ENCODE measurements at regions not wholly inside any gene's neighbourhood (a gene's known extent, or its start where the extent isn't known, plus 50 kb on each side); places are given as distances from the start of the nearest gene placed in this dataset.

DNA sequence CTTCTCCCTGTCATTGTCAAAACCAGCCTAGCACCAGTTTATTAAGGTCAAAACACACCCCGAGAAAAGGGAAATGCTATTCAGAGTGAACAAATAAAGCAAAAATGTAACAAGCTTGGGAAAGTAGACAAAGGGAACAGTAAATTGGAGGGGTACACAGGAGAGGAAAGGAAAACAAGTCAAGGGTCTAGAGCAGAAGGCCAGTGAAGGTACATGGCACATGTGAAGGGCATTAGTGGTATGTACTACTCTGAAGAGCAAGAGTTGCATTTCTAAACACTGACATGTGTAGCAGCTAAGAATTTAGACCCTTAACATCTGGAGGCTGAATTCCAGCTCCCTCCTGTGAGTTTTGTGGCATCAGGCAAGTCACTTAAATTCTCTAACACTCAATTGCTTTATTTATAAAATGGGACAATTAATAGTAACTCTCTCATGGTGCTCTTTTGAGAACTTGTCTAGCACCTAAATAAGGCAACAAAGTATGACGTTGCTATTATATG is 244.3 kb upstream of the ADAMTS9 start:
- no peaks in the 10 kb centered on the region for H3K27me3 ChIP-seq (replicated peaks)
- no peaks in the 10 kb centered on the region for H3K4me1 ChIP-seq (replicated peaks)
- no peak overlapping the region for H3K4me3 ChIP-seq
- no peak overlapping the region for H3K27ac ChIP-seq
- DNase-seq (ENCODE audit: low read depth in 1 of 2, low spot score in 2 of 2) = no peak
- no peaks in the 10 kb centered on the region for H3K36me3 ChIP-seq
- no peaks in the 10 kb centered on the region for H3K9me3 ChIP-seq (replicated peaks)

DNA sequence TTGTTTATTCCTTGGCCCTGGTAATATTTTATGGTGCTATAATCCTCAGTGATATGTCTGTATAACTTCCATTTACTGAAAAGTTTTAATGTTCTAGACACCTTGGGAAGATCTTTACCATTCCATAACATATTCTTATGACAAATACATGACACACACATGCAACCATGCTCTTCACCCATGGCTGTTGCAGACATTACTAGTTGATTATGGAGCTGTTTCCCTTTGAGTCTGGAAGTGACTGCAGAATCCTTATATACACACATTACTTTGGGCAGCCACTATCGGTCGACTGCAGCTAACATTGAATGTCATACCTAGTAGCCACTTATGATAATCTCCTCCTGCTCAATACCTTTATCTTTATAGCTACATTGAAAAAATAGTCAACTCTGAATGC is 243.1 kb upstream of the ADAMTS9 start:
- Histone ChIP-seq H3K9me3 (replicated peaks) (no peaks in the 10 kb centered on the region), H3K4me3 (no peak overlapping the region), H3K27me3 (replicated peaks) (no peaks in the 10 kb centered on the region), H3K36me3 (no peaks in the 10 kb centered on the region), H3K4me1 (replicated peaks) (no peaks in the 10 kb centered on the region), H3K27ac (no peak overlapping the region)
- DNase-seq (ENCODE audit: low read depth in 1 of 2, low spot score in 2 of 2) = no peak

DNA sequence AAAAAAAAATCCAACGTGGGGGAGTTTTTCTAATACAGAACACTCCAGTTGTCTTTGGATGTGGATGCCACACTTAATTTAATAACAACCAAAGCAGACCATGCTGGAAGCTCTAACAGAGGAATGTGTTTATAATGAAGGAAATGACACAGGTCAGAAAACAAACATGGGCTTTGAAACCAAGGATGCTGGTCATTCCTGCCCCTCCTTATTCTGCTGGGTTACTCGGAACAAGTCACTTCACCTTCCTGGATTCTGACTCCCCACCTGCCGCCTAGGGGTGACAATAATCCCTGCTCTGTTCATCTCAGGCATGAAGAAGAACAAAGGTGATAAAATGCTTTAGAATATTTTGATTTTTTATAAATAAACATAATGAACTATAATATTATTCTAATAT is 240.9 kb upstream of the ADAMTS9 start:
- no peak for DNase-seq (ENCODE audit: low read depth in 1 of 2, low spot score in 2 of 2)
- H3K27me3 ChIP-seq (replicated peaks) = no peaks in the 10 kb centered on the region

DNA sequence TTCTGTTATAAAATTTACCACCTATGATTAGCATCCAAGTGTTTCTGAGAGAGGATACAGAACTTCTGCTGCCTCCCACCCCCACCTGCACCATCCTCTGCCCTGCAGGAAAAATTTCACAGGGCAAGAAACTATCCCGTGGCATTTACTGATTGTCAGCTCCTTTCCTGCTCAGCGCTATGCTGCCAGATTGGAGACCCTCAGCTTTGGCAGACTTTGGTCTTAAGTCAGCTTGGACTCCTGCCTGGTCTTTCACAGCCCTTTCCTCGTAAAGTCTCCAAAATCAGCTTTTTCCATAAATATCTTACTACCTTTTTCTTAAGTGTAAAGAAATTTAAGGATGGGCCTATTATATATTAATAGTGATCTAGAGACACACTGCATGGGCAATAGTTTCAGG is 239.9 kb upstream of the ADAMTS9 start:
- no peaks in the 10 kb centered on the region for H3K36me3 ChIP-seq
- no peak for DNase-seq (ENCODE audit: low read depth in 1 of 2, low spot score in 2 of 2)
- H3K9me3 ChIP-seq (replicated peaks) = no peaks in the 10 kb centered on the region
- no peaks in the 10 kb centered on the region for H3K27me3 ChIP-seq (replicated peaks)
- H3K4me1 ChIP-seq (replicated peaks) = no peaks in the 10 kb centered on the region
- H3K27ac ChIP-seq = no peak overlapping the region
- no peak overlapping the region for H3K4me3 ChIP-seq

More for the DNA sequence above, 240.9 kb upstream of the ADAMTS9 start:
- no peaks in the 10 kb centered on the region for H3K4me1 ChIP-seq (replicated peaks)
- H3K4me3 ChIP-seq = no peak overlapping the region
- H3K27ac ChIP-seq = no peak overlapping the region
- H3K9me3 ChIP-seq (replicated peaks) = no peaks in the 10 kb centered on the region
- H3K36me3 ChIP-seq = no peaks in the 10 kb centered on the region

DNA sequence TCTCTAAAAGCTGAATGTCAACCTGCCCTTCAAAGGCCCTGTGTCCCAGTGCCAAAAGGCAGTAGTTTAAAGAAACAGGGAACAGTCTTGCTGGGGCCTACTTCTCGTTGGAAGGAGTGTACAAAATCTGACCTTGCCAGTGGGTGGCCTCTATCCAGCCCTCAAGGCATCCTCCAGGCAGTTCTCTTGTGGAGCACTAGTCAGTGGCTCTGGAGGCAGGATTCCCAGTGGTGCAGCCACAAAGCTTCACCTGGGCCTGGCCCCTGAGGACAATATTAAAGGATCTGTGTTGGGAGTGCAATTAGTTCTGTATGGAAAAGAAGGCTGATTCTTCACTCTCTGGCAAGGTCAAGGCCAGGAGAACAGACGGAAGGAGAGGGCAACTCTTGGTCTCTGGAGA is 237.8 kb upstream of the ADAMTS9 start:
- no peaks in the 10 kb centered on the region for H3K27me3 ChIP-seq (replicated peaks)
- DNase-seq (ENCODE audit: low read depth in 1 of 2, low spot score in 2 of 2) = no peak
- no peaks in the 10 kb centered on the region for H3K4me1 ChIP-seq (replicated peaks)

DNA sequence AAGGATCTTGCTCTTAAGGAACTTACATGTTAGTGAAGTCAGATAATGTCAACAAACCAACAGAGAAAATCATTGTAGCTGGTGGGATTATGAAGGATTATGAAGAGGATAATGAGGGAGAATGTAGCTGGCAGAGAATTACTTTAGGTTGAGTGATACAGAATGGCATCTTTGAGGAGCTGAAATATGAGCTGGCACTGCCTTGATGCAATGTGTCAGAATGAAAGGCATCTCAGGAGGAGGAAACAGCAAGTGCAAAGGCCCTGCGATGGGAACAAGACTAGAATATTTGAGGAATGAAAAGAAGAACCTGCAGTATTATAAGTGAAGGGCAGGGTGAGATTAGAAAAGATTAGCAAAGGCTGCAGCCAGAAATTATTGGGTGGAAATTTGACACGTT is 237.2 kb upstream of the ADAMTS9 start:
- DNase-seq (ENCODE audit: low read depth in 1 of 2, low spot score in 2 of 2) = no peak
- Histone ChIP-seq H3K27ac (no peak overlapping the region), H3K9me3 (replicated peaks) (no peaks in the 10 kb centered on the region), H3K4me3 (no peak overlapping the region), H3K27me3 (replicated peaks) (no peaks in the 10 kb centered on the region), H3K36me3 (no peaks in the 10 kb centered on the region), H3K4me1 (replicated peaks) (no peaks in the 10 kb centered on the region)

More for the DNA sequence above, 237.8 kb upstream of the ADAMTS9 start:
- Histone ChIP-seq H3K9me3 (replicated peaks) (no peaks in the 10 kb centered on the region), H3K36me3 (no peaks in the 10 kb centered on the region), H3K4me3 (no peak overlapping the region), H3K27ac (no peak overlapping the region)

DNA sequence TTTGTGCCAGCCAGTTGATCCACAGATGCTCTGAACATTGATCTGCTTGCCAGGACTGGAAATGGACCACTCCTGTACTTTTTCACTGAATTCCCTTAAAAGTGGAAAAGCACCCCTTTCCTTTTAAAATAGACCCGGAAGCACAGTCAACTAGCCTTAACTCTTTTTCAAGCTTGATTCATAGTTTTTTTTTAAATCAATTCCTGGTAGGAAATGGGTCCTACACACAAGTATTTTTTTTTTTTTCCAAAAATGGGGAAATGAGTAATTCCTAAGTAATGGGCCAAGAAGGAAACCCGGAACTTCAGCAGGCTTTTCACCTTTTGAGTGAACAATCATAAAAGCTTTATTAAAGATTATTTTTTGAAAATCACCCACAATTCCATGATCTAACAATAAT is 234.4 kb upstream of the ADAMTS9 start:
- H3K36me3 ChIP-seq = no peaks in the 10 kb centered on the region
- H3K9me3 ChIP-seq (replicated peaks) = no peaks in the 10 kb centered on the region
- H3K27me3 ChIP-seq (replicated peaks) = no peaks in the 10 kb centered on the region
- no peak overlapping the region for H3K4me3 ChIP-seq
- H3K4me1 ChIP-seq (replicated peaks) = no peaks in the 10 kb centered on the region
- no peak for DNase-seq (ENCODE audit: low read depth in 1 of 2, low spot score in 2 of 2)
- no peak overlapping the region for H3K27ac ChIP-seq

DNA sequence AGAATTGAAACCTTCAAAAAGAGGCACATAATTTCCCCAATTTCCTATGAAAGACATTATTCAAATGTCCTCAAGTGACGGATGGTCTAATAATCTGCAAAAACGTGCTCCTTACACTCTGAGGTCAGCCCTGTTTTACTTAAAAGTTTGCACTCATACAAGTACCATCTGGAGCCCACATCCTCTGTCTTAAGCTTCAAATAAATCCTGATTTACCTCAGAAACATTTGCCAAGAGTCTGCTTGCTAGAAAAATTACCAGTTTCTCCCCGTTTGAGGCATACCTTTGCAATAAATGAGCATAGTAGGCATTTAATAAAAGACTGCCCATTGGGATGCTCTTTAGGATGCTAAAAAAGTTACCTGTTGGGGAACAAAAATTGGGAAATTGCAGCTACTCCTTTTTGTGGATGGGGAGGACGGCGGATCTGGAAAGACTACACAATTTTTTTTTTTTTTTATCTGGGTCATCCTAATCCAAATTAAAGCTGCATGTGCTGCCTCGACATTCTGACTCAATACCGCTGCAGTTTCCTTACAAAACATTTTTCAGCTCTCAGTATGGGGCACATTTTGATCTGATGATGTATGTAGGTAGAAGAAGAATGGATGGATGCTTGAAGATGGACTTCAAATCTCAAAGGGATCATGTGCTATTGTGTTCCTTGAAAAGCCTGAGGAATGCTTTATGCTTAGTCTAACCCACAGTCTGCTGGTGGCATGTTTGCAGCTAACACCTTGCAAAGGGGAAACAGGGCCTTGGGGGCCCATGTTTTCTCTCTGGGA is 233.7 kb upstream of the ADAMTS9 start:
- H3K4me3 ChIP-seq = no peak overlapping the region
- H3K4me1 ChIP-seq (replicated peaks) = no peaks in the 10 kb centered on the region
- H3K27me3 ChIP-seq (replicated peaks) = no peaks in the 10 kb centered on the region
- DNase-seq (ENCODE audit: low read depth in 1 of 2, low spot score in 2 of 2) = no peak
- no peaks in the 10 kb centered on the region for H3K36me3 ChIP-seq
- H3K9me3 ChIP-seq (replicated peaks) = no peaks in the 10 kb centered on the region
- no peak overlapping the region for H3K27ac ChIP-seq

DNA sequence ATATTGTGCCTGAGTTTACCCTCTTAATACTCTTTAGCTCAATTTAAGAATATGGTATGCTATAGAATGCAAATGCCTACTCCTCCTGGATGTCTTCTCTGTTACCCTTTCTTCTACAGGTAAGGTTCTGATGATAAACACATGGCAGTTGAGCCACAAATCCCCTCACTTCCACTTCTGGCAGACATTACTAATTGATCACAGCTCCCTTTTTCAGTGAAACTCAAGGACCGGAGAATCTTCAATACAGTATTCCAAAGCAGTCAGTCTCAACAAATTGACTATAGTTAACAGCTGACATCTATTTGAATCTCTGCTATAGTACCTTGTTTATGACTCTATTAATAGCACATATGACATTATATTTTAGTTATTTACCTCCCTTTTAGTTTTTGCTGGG is 232.1 kb upstream of the ADAMTS9 start:
- Histone ChIP-seq H3K4me3 (no peak overlapping the region), H3K27me3 (replicated peaks) (no peaks in the 10 kb centered on the region), H3K9me3 (replicated peaks) (no peaks in the 10 kb centered on the region), H3K27ac (no peak overlapping the region), H3K36me3 (no peaks in the 10 kb centered on the region), H3K4me1 (replicated peaks) (no peaks in the 10 kb centered on the region)
- no peak for DNase-seq (ENCODE audit: low read depth in 1 of 2, low spot score in 2 of 2)

DNA sequence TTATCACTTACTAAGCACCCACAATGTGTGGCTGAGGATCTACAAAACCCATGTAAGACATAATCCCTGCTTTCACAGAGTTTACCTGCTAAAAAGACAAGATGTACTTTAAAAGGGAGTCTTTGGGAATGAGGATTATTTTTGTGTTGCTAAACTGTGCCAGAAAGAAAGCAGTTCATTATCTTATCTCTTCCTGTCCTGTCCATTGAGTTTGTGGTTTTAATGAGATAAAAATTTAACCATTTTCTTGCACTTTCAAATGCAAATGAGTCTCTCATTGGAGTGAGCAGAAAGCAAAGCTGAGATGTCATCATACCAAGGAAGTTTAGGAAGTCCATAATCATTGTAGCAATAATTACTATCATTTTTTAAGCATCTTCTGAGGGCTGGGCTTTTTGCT is 231.2 kb upstream of the ADAMTS9 start:
- Histone ChIP-seq H3K4me3 (no peak overlapping the region), H3K27ac (no peak overlapping the region), H3K4me1 (replicated peaks) (no peaks in the 10 kb centered on the region), H3K27me3 (replicated peaks) (no peaks in the 10 kb centered on the region), H3K36me3 (no peaks in the 10 kb centered on the region), H3K9me3 (replicated peaks) (no peaks in the 10 kb centered on the region)
- DNase-seq (ENCODE audit: low read depth in 1 of 2, low spot score in 2 of 2) = no peak

DNA sequence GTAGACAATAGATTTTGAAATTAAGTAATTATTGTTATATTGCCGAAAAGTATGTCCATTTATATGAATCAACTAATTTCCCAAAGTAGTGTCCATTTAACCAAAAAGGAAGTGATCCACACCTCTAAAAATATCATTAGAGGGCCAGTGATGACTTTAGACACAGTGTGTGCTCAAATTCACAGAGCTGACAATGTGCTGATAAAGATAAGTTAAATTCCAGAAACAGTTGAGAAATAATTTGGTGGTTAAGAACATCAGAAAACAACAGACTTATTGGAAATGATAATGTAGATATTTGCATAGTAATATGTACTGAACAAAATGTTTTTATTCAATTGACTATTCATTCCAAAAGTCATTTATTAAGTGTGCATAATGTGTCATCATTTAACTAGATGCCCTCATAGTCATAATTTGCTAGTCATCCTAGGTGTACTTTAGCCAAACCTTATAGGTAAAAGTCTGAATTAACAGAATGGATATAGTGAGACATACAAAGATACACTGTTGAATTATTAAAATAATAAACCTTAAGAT is 230.2 kb upstream of the ADAMTS9 start:
- Histone ChIP-seq H3K4me1 (replicated peaks) (no peaks in the 10 kb centered on the region), H3K27ac (no peak overlapping the region)

DNA sequence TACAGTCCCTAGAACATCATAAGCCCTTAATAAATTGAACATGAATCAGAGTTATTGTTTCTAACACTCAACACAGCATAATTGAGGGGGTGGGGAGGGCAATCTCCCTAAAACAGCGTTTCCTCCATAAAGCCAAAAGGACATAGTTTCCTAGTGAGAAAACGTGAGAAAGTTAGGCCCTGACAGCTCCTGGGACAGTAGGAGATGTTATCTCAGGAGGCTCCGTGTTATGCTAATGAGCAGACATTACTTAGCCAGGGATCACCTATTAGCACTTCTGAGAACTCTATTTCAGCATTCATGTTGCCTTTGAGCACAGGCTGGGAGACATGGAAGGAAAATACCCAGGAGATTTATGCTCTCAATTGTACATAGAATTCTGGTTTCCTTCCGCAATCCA is 229.1 kb upstream of the ADAMTS9 start:
- DNase-seq (ENCODE audit: low read depth in 1 of 2, low spot score in 2 of 2) = no peak
- no peaks in the 10 kb centered on the region for H3K27me3 ChIP-seq (replicated peaks)
- H3K4me1 ChIP-seq (replicated peaks) = no peaks in the 10 kb centered on the region
- no peak overlapping the region for H3K4me3 ChIP-seq
- H3K9me3 ChIP-seq (replicated peaks) = no peaks in the 10 kb centered on the region
- H3K36me3 ChIP-seq = no peaks in the 10 kb centered on the region
- H3K27ac ChIP-seq = no peak overlapping the region

More for the DNA sequence above, 230.2 kb upstream of the ADAMTS9 start:
- Histone ChIP-seq H3K27me3 (replicated peaks) (no peaks in the 10 kb centered on the region), H3K36me3 (no peaks in the 10 kb centered on the region), H3K9me3 (replicated peaks) (no peaks in the 10 kb centered on the region), H3K4me3 (no peak overlapping the region)
- no peak for DNase-seq (ENCODE audit: low read depth in 1 of 2, low spot score in 2 of 2)

DNA sequence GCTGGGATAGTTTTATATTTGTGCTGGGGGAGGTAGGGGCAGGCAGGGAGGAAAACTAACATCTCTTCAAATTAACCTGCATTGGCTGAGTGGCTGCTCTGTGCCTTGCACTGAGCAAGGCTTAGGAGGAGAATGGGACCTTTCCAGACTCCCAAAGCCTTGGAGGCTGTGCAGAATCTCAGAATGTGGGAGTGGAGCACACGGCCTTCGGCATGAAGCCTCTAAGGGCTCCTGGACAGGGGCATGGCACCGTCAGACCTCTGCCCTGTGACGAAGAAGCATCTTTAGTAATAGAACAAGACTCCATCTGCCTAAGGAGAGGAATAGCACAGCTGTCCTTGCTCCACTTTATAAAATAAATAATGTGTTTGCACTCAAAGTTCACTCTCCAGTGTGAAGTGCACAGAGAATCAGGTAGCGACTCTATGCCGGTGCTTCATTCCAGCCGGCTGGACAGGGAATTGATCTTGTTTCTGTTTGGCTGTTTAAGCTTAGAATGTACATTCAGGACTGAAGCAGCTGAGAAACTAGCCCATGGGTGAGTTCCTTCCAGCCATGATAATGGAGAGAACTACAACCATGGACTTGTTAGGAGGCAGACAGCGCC is 228.5 kb upstream of the ADAMTS9 start:
- H3K9me3 ChIP-seq (replicated peaks) = no peaks in the 10 kb centered on the region
- no peak overlapping the region for H3K27ac ChIP-seq
- no peaks in the 10 kb centered on the region for H3K27me3 ChIP-seq (replicated peaks)
- H3K4me1 ChIP-seq (replicated peaks) = no peaks in the 10 kb centered on the region
- DNase-seq (ENCODE audit: low read depth in 1 of 2, low spot score in 2 of 2) = no peak
- no peaks in the 10 kb centered on the region for H3K36me3 ChIP-seq
- H3K4me3 ChIP-seq = no peak overlapping the region

DNA sequence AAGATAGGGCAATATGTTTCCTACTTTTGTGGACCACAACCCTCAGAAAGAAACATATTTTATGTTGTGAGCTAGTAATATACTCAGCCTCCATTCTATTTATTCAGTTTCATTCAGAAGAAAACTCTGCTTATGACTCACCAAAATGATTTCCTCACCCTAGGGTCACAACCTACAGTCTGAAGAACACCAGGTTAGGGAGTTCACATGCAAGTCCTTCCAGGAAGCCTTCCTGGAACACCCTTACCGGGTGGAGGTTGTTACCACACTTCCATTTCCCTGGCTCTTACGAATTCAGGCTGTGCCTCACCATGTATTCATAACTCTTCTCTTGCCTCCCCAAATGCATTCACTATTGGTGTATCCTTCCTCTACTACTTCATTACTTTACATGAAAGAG is 228.0 kb upstream of the ADAMTS9 start:
- Histone ChIP-seq H3K9me3 (replicated peaks) (no peaks in the 10 kb centered on the region), H3K4me3 (no peak overlapping the region), H3K4me1 (replicated peaks) (no peaks in the 10 kb centered on the region), H3K27ac (no peak overlapping the region), H3K27me3 (replicated peaks) (no peaks in the 10 kb centered on the region), H3K36me3 (no peaks in the 10 kb centered on the region)
- DNase-seq (ENCODE audit: low read depth in 1 of 2, low spot score in 2 of 2) = no peak

Measured in SJSA1 (cell line).